Colonic mucosa (tissue), 4 donors: ENCODE measurements at regions not wholly inside any gene's neighbourhood (a gene's known extent, or its start where the extent isn't known, plus 50 kb on each side); places are given as distances from the start of the nearest gene placed in this dataset.

Experiments used
- DNase-seq: peaks from one replicate; pipeline ENCODE4 v3.0.0-alpha.2; 2020
- H3K27ac ChIP-seq: fragments of 200-600 bp; one replicate; pipeline ENCODE4 v1.8.0; 2021
- H3K27me3 ChIP-seq: fragments of 200-600 bp; one replicate; pipeline ENCODE4 v1.8.0; 2021
- H3K36me3 ChIP-seq: fragments of 200-600 bp; one replicate; pipeline ENCODE4 v1.8.0; 2021
- H3K4me1 ChIP-seq: fragments of 200-600 bp; one replicate; pipeline ENCODE4 v1.8.0; 2021; ENCODE audit warnings: mild to moderate bottlenecking
- H3K4me3 ChIP-seq: fragments of 200-600 bp; one replicate; pipeline ENCODE4 v1.8.0; 2021
- H3K9ac ChIP-seq, 2 donors: one replicate each; pipeline ENCODE4 v1.7.0; 2013; ENCODE audit warnings: control low read depth in 2 of 2, low read depth in 2 of 2, low read length in 2 of 2
- H3K9me3 ChIP-seq: fragments of 200-600 bp; one replicate; pipeline ENCODE4 v1.8.0; 2021
- intact Hi-C: fragments of 100-400 bp; cut with DNase I; formaldehyde crosslinking; loops from one replicate; pipeline ENCODE4 v1.14.1; 2022
- TF ChIP-seq, protein P1 (sequence below): fragments of 200-600 bp; IDR thresholded peaks from one replicate; pipeline ENCODE4 v1.8.0; 2022; ENCODE audit warnings: antibody characterized with exemption, mild to moderate bottlenecking
- donor health status: healthy.
- donor health status: DM: no; HTN: no; CAD: no.
- donor health status: DM: no; HTN: no; CAD: no.

DNA sequence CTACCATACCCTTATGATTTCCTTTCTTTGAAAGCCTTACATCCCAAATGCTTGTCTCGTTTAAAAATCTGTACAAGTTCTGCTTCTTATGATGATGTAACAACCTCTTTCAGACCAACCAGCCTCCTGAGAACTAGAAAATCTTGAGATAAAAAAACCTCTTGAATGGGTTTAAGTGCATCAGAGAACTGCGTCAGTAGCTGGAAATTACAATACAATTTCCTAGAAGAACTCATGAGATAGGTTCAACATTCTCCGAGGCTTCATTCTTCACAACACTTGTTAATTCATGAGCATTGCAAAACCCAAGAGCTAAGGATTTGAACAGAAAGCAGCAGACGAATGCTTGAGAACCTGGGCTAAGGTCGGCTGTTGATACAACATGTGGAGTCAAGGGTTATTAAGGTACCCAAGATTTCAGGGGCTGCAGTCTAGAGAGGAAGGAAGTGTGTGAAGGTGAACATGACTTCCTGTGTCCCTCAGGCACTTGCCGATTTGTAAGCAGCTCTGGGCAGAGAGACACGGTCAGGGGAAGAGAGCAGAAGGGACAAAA, 286.0 kb downstream of the ICE1 start:
- Histone ChIP-seq H3K27me3 (no peaks in the 10 kb centered on the region), H3K9ac (no peak overlapping the region), H3K4me1 (no peaks in the 10 kb centered on the region), H3K36me3 (no peaks in the 10 kb centered on the region), H3K4me3 (no peak overlapping the region), H3K27ac (no peak overlapping the region), H3K9me3 (no peaks in the 10 kb centered on the region)
- TF ChIP-seq, protein P1, sequence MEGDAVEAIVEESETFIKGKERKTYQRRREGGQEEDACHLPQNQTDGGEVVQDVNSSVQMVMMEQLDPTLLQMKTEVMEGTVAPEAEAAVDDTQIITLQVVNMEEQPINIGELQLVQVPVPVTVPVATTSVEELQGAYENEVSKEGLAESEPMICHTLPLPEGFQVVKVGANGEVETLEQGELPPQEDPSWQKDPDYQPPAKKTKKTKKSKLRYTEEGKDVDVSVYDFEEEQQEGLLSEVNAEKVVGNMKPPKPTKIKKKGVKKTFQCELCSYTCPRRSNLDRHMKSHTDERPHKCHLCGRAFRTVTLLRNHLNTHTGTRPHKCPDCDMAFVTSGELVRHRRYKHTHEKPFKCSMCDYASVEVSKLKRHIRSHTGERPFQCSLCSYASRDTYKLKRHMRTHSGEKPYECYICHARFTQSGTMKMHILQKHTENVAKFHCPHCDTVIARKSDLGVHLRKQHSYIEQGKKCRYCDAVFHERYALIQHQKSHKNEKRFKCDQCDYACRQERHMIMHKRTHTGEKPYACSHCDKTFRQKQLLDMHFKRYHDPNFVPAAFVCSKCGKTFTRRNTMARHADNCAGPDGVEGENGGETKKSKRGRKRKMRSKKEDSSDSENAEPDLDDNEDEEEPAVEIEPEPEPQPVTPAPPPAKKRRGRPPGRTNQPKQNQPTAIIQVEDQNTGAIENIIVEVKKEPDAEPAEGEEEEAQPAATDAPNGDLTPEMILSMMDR: no peak
- DNase-seq: no peak
- intact Hi-C loops: no loop called here

DNA sequence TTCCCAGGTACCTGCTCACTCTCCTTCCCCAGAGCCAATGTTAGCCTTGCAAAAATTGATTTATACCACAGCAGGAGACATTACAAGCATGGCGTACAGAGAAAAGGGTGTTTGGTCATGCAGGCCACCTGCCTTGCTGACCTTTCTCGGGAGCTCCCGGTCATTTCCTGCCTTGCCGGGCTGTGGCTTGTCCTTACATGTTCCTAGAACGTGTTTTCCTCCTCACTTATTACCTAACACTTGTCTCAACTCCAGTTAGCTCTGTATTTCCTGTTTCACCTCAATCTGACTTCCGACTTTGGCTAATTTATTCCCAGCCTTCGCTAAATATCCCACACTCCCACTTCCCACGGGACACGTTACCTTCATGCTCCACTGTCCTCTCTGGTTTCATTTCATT, 282.5 kb downstream of the ICE1 start:
- DNase-seq: no peak
- no peaks in the 10 kb centered on the region for H3K27me3 ChIP-seq
- H3K36me3 ChIP-seq: no peaks in the 10 kb centered on the region
- no peak overlapping the region for H3K4me3 ChIP-seq
- no peak overlapping the region for H3K9ac ChIP-seq
- H3K4me1 ChIP-seq: no peaks in the 10 kb centered on the region
- intact Hi-C loops: no loop called here
- no peak overlapping the region for H3K27ac ChIP-seq
- TF ChIP-seq, protein P1: no peak
- H3K9me3 ChIP-seq: no peaks in the 10 kb centered on the region

DNA sequence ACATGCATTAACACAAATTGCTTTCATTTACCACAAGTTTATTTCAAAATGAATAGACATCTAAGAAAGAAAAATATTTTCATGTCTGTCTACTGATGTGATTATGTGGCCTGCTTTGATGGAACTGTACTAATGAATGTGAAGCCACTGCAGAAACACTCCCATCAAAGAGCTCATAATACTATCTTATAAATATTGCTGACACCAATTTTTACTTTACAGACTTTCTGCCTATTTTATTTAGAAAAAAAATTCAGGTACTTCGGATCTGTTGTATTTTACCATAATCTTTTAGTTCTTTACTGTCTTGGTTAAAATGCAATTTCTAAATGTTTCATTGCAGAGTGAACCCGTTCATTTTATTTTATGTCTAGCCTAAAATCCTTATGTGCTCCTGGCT, 281.9 kb downstream of the ICE1 start:
- no peak overlapping the region for H3K9ac ChIP-seq
- DNase-seq: no peak
- TF ChIP-seq, protein P1: no peak
- no peaks in the 10 kb centered on the region for H3K27me3 ChIP-seq
- H3K4me1 ChIP-seq: no peaks in the 10 kb centered on the region
- no peak overlapping the region for H3K4me3 ChIP-seq
- no peaks in the 10 kb centered on the region for H3K36me3 ChIP-seq
- H3K9me3 ChIP-seq: no peaks in the 10 kb centered on the region
- intact Hi-C loops: no loop called here
- no peak overlapping the region for H3K27ac ChIP-seq

DNA sequence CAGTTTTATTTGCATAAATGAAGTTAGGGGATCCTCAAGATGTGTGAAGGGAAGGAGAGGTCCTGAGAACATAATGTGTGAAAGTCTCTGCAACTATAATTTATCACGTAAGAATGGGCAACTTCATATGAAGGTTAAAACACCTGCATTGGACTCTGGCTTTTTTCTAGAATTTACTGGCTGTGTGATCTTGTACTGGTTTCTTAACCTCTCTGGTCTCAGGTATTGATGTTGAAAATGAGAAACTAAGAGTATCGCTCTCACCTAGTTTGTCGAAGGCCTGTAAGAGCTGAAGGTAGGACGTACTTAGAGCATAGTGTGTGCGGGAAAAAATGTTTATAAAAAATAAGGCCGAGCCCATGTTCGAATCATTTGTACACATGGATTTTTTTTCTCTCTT, 280.5 kb downstream of the ICE1 start:
- DNase-seq: no peak
- Histone ChIP-seq H3K27me3 (no peaks in the 10 kb centered on the region), H3K27ac (no peak overlapping the region), H3K36me3 (no peaks in the 10 kb centered on the region), H3K4me1 (no peaks in the 10 kb centered on the region), H3K9me3 (no peaks in the 10 kb centered on the region), H3K4me3 (no peak overlapping the region), H3K9ac (no peak overlapping the region)
- intact Hi-C loops: no loop called here
- TF ChIP-seq, protein P1: no peak

DNA sequence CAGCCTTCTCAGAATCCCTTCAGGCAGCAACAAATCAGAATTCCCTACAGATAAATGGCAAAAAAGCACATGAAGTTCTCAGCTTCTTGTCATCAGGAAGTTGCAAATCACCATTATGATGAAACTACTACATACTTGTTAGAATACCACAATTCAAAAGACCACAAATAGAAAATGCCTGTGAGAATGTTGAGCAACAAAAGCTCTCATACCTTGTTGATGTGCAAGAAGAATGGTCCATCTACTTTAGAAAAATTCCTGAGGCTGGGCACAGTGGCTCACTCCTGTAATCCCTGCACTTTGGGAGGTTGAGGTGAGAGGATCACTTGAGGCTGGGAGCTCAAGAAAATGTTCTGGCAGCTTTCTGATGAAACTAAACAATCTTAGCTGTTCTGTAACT, 278.1 kb downstream of the ICE1 start:
- Histone ChIP-seq H3K4me1 (no peaks in the 10 kb centered on the region), H3K36me3 (no peaks in the 10 kb centered on the region), H3K9me3 (no peaks in the 10 kb centered on the region), H3K9ac (no peak overlapping the region), H3K27me3 (no peaks in the 10 kb centered on the region), H3K4me3 (no peak overlapping the region), H3K27ac (no peak overlapping the region)
- TF ChIP-seq, protein P1: no peak
- no peak for DNase-seq
- intact Hi-C loops: no loop called here
